Pancreas (tissue), 10 donors: ENCODE measurements at regions not wholly inside any gene's neighbourhood (a gene's known extent, or its start where the extent isn't known, plus 50 kb on each side); places are given as distances from the start of the nearest gene placed in this dataset.

Source experiments
- ATAC-seq, 4 donors: fragments of 200-7000 bp; cut with Tn5 transposase; one replicate each; pipeline versions ENCODE4 v1.8.0 to v1.9.1; 2020; ENCODE audit warnings: mild to moderate bottlenecking in 4 of 4, moderate library complexity in 4 of 4
- DNase-seq, 6 donors: peaks; one replicate each; pipeline ENCODE4 v3.0.0-alpha.2; 2020
- FAIRE-seq: peaks from 2 replicates; lab custom pipeline; 2012; peaks lifted over from hg19 to GRCh38; lab: Jason Lieb, UNC
- H3K27ac ChIP-seq, 4 donors: fragments of 200-600 bp; sonication (generic); 1 replicate in 3 of 4; 2 replicates in 1 of 4; pipeline versions ENCODE4 v1.5.0 to v1.8.0; 2020
- H3K27me3 ChIP-seq, 4 donors: fragments of 200-600 bp; one replicate each; pipeline ENCODE4 v1.8.0; 2021
- H3K36me3 ChIP-seq, 3 donors: fragments of 200-600 bp; sonication (generic) in 1 of 3; one replicate each; pipeline versions ENCODE4 v1.5.0 to v1.8.0; 2020 to 2021
- H3K4me1 ChIP-seq, 3 donors: fragments of 200-600 bp; one replicate each; pipeline ENCODE4 v1.8.0; 2021
- H3K4me3 ChIP-seq, 4 donors: fragments of 200-600 bp; sonication (generic) in 2 of 4; one replicate each; pipeline versions ENCODE4 v1.5.0 to v1.8.0; 2020 to 2021
- H3K9me3 ChIP-seq, 4 donors: fragments of 200-600 bp; one replicate each; pipeline ENCODE4 v1.8.0; 2021
- CTCF ChIP-seq, 4 donors: fragments of 200-600 bp; sonication (generic) in 3 of 4; IDR thresholded peaks; one replicate each; pipeline versions ENCODE4 v1.5.0 to v1.8.0; 2021; ENCODE audit warnings: antibody characterized with exemption in 4 of 4
- WGBS, 2 donors: extraction: QIAGEN DNeasy Blood & Tissue Kit; methylation state at CpG; one replicate each; pipeline ENCODE4 v1.1.7; 2013; 5-methylcytosine and 5-hydroxymethylcytosine counted together
- intact Hi-C, 3 donors: fragments of 100-400 bp; cut with DNase I; formaldehyde crosslinking; loops; one replicate each; pipeline versions ENCODE4 v1.11.1 to v1.14.2; 2022
- donor health status: healthy with polysubstance abuse.
- donor health status: DM: no; HTN: no; CAD: no; lungs with moderate emphysema.
- donor health status: DM: no; HTN: no; CAD: no.
- donor health status: control.
- donor health status: control.
- donor health status: Bipolar disorder and iron deficiency.
- donor health status: DM: yes; HTN: yes; CAD: no.
- donor health status: DM: no; HTN: no; CAD: no.
- donor health status: DM: no; HTN: no; CAD: no.
- donor health status: DM: yes; HTN: yes; CAD: no.

- WGBS, 2 donors: 39 to 44% methylated on average over 2 of the region's 2 CpGs
- no peak for FAIRE-seq
- Histone ChIP-seq H3K36me3 (no peaks in the 10 kb centered on the region), H3K4me1 (no peaks in the 10 kb centered on the region), H3K27ac (no peak overlapping the region), H3K9me3 (no peaks in the 10 kb centered on the region), H3K4me3 (no peak overlapping the region), H3K27me3 (no peaks in the 10 kb centered on the region)
- no peak for ATAC-seq
- no peak for DNase-seq
- TF ChIP-seq CTCF (IDR thresholded peaks at IDR 0.05): no peak
- intact Hi-C loops: no loop called here
Observed at GRCh38 chr11:38221295-38221694, 1623.3 kb upstream of the RAG2 start.

- FAIRE-seq (no peak), ATAC-seq (no peak), DNase-seq (no peak)
- intact Hi-C loops: no loop called here
- no peak for TF ChIP-seq CTCF (IDR thresholded peaks at IDR 0.05)
- H3K36me3 ChIP-seq: no peaks in the 10 kb centered on the region
- no peaks in the 10 kb centered on the region for H3K9me3 ChIP-seq
- no peaks in the 10 kb centered on the region for H3K4me1 ChIP-seq
- no peaks in the 10 kb centered on the region for H3K27me3 ChIP-seq
- H3K4me3 ChIP-seq: no peak overlapping the region
- H3K27ac ChIP-seq: no peak overlapping the region
- WGBS, 2 donors: 49 to 55% methylated on average over 2 of the region's 2 CpGs
Observed at GRCh38 chr11:38219636-38220035, 1621.6 kb upstream of the RAG2 start.

- intact Hi-C loops: no loop called here
Observed at GRCh38 chr11:38208951-38209350, 1610.9 kb upstream of the RAG2 start.

GRCh38 chr11:38206663-38207062 is 1608.6 kb upstream of the RAG2 start:
- no peak for TF ChIP-seq CTCF (IDR thresholded peaks at IDR 0.05)
- H3K4me3 ChIP-seq: no peak overlapping the region
- intact Hi-C loops: no loop called here
- FAIRE-seq: no peak
- H3K4me1 ChIP-seq: no peaks in the 10 kb centered on the region
- H3K27ac ChIP-seq: no peak overlapping the region
- no peaks in the 10 kb centered on the region for H3K9me3 ChIP-seq
- ATAC-seq: no peak
- no peaks in the 10 kb centered on the region for H3K36me3 ChIP-seq
- no peak for DNase-seq
- WGBS, 2 donors: 67 to 75% methylated on average over 2 of the region's 2 CpGs
- no peaks in the 10 kb centered on the region for H3K27me3 ChIP-seq

More at GRCh38 chr11:38208951-38209350, 1610.9 kb upstream of the RAG2 start:
- ATAC-seq (no peak), DNase-seq (no peak), FAIRE-seq (no peak)
- Histone ChIP-seq H3K27ac (no peak overlapping the region), H3K4me1 (no peaks in the 10 kb centered on the region), H3K27me3 (no peaks in the 10 kb centered on the region), H3K9me3 (no peaks in the 10 kb centered on the region), H3K36me3 (no peaks in the 10 kb centered on the region), H3K4me3 (no peak overlapping the region)
- TF ChIP-seq CTCF (IDR thresholded peaks at IDR 0.05): no peak
- WGBS, 2 donors: 42 to 52% methylated on average over 2 of the region's 2 CpGs

GRCh38 chr11:38191101-38191500 is 1593.1 kb upstream of the RAG2 start:
- H3K4me1 ChIP-seq: no peaks in the 10 kb centered on the region
- DNase-seq (no peak), ATAC-seq (no peak), FAIRE-seq (no peak)
- TF ChIP-seq CTCF (IDR thresholded peaks at IDR 0.05): no peak
- no peaks in the 10 kb centered on the region for H3K9me3 ChIP-seq
- H3K36me3 ChIP-seq: no peaks in the 10 kb centered on the region
- intact Hi-C loops: no loop called here
- 91 to 93% methylated on average over 1 of the region's 1 CpG for WGBS, 2 donors
- no peaks in the 10 kb centered on the region for H3K27me3 ChIP-seq
- no peak overlapping the region for H3K27ac ChIP-seq
- no peak overlapping the region for H3K4me3 ChIP-seq
